ENCODE measurements at regions not wholly inside any gene's neighbourhood (a gene's known extent, or its start where the extent isn't known, plus 50 kb on each side); places are given as distances from the start of the nearest gene placed in this dataset.

DNA sequence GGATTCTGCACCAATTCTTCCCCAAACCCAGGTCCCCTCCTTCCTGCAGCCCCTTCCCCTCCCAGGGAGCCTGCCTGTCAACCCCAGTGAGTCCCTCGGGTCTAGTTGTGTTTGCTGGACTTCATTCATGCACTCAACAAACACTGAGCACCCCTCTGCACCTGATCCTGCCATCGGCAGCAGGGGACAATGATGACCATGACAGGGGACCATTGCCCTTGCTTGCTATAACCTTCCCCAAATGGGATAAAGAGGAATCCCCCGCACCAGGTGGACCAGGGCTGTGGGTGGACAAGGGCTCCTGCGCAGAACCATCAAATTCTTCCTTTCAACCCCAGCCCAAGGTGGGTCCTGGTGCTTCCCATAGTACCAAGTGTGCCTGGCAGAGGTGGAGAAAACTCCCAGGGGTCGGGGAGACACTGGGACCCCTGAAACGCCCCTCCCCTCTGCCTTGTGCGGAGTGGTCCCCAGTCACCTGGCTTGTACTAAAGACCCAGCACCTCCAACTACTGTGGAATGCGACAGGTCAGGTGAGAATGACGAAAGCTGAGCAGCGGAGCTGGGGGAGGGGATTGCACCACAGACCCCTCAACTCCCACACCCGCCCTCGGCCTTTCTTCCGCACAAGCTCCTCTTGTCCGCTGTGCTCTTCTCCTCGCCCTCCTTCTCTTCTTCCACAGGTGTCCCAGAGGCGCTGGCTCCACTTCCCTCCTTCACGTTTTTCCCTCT is 119.9 kb upstream of the ZNF217 start:
- no peak for DNase-seq (ENCODE audit: low read depth in 1 of 2, low spot score in 1 of 2)

DNA sequence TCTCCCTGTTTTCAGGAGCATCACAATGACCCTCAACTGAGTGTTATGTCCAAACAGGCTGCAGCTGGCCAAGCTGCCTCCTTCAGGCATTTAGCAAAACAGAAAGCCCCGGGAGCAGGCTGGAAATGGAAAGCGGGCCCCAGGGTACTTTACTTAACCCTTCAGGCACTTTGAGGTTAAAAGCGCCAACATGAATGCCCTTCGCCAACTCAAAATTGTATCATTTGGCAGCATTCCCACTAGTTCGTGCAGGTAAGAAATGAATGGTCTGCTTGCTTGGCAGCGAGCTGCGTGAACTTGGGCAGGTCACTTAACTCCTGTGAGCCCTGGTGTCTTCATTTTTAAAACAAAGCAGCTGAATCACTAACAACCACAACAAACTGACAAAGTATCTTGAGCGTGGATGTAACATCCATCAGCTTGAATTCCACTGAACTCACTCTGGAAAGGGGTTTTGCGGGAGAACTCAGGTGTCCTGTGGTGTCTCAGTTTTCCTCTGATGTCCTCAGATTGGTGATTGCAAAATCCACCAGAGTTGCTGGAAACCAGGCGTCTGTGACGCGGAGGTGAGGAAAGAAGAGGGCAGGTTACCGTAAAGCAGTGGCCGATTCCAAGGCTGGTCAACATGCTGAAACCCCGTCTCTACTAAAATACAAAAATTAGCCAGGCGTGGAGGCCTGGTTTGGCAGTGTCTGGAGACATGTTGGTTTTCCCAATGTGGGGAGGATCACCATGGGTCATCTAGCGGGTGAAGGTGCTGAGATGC is 118.8 kb upstream of the ZNF217 start:
- TF ChIP-seq, protein P1, sequence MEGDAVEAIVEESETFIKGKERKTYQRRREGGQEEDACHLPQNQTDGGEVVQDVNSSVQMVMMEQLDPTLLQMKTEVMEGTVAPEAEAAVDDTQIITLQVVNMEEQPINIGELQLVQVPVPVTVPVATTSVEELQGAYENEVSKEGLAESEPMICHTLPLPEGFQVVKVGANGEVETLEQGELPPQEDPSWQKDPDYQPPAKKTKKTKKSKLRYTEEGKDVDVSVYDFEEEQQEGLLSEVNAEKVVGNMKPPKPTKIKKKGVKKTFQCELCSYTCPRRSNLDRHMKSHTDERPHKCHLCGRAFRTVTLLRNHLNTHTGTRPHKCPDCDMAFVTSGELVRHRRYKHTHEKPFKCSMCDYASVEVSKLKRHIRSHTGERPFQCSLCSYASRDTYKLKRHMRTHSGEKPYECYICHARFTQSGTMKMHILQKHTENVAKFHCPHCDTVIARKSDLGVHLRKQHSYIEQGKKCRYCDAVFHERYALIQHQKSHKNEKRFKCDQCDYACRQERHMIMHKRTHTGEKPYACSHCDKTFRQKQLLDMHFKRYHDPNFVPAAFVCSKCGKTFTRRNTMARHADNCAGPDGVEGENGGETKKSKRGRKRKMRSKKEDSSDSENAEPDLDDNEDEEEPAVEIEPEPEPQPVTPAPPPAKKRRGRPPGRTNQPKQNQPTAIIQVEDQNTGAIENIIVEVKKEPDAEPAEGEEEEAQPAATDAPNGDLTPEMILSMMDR (IDR thresholded peaks at IDR 0.05; ENCODE audit: low read depth, low read length) = no peak
- no peak for DNase-seq (ENCODE audit: low read depth in 1 of 2, low spot score in 1 of 2)
- Histone ChIP-seq H3K9me3 (ENCODE audit: low read depth) (no peaks in the 10 kb centered on the region), H3K27ac (no peak overlapping the region), H3K4me3 (no peak overlapping the region), H3K4me1 (ENCODE audit: low read depth) (no peaks in the 10 kb centered on the region), H3K36me3 (no peaks in the 10 kb centered on the region), H3K27me3 (no peaks in the 10 kb centered on the region)

More for the DNA sequence above, 119.9 kb upstream of the ZNF217 start:
- no peaks in the 10 kb centered on the region for H3K4me1 ChIP-seq (ENCODE audit: low read depth)
- no peaks in the 10 kb centered on the region for H3K9me3 ChIP-seq (ENCODE audit: low read depth)
- H3K4me3 ChIP-seq = no peak overlapping the region
- no peaks in the 10 kb centered on the region for H3K27me3 ChIP-seq
- H3K27ac ChIP-seq = no peak overlapping the region
- no peaks in the 10 kb centered on the region for H3K36me3 ChIP-seq
- TF ChIP-seq, protein P1 (IDR thresholded peaks at IDR 0.05; ENCODE audit: low read depth, low read length) = no peak

DNA sequence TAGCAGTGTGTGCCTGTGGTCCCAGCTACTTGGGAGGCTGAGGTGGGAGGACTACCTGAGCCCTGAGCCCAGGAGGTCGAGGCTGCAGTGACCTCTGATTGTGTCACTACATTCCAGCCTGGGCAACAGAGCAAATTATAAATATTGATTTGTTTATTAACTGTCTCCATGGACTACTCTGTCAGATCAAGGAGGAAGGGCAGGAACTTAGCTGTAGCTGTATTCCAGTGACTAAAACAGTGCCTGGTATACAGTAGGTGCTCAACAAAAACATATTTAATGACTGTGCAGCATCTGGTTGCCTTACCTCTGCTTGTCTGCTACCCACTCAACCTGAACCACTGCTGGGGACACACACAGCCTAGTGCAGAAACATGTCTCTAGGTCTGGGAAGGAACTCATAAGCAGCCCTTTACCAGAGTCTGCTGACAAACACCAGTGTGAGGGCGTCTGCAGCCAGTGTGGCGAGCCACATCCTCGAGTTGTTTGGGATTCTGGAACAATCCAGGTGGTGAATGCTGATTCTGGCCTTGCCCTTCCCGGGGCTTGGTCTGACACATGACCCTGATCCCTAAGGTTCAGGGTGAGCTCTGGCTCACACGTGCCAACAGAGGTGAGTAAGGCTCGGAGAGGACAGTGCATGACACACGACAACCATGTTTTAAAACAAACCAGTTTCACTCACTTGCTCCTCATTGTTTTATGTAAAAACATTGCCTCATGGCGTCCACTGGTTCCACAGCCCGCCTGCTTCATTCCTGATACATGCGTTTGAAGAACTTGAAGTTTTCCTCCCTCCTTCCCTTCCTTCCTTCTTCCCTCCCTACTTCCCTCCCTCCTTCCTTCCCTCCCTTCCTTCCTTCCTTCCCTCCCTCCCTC is 117.9 kb upstream of the ZNF217 start:
- Histone ChIP-seq H3K4me1 (ENCODE audit: low read depth) (peaks cover 5% of the 10 kb centered on the region), H3K27ac (no peak overlapping the region), H3K36me3 (no peaks in the 10 kb centered on the region), H3K27me3 (no peaks in the 10 kb centered on the region), H3K4me3 (no peak overlapping the region), H3K9me3 (ENCODE audit: low read depth) (no peaks in the 10 kb centered on the region)
- TF ChIP-seq, protein P1 (IDR thresholded peaks at IDR 0.05; ENCODE audit: low read depth, low read length) = no peak
- no peak for DNase-seq (ENCODE audit: low read depth in 1 of 2, low spot score in 1 of 2)

DNA sequence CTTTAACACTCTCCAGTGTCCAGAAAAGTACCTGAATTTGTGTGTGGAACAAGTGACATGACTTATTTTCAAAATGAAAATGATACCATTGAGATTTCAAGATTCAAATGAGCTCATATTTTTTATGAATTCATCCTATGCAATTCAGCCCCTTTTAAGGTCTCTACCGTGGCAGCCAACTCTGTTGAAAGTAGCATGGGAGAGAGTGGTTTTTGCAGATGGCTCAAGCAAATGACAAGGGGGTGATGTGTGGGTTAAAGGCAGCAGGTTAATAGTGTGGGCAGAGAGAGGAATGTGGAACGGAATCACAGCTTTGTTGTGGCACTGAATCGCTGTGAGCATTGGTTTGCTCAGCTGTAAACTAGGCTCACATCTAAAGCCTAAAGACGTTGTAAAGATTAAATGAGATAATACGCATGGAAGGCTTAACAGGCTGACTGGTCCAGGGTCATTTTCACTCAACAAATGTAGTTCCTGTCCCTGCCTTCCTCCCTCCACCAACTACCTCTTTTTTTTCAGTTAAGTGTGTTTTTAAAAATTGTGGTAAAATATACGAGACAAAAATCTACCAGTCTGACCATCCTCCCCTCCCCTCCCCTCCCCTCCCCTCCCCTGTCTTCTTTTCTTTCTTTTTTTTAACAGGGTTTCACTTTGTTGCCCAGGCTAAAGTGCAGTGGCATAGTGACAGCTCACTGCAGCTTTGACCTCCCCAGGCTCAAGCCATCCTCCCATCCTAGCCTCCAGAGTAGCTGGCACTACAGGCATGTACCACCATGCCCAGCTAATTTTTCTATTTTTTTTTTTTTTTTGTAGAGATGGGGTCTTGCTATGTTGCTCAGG is 114.7 kb upstream of the ZNF217 start:
- Histone ChIP-seq H3K4me3 (no peak overlapping the region), H3K4me1 (ENCODE audit: low read depth) (peaks cover 11% of the 10 kb centered on the region), H3K36me3 (no peaks in the 10 kb centered on the region), H3K27ac (no peak overlapping the region), H3K9me3 (ENCODE audit: low read depth) (no peaks in the 10 kb centered on the region), H3K27me3 (no peaks in the 10 kb centered on the region)
- DNase-seq (ENCODE audit: low read depth in 1 of 2, low spot score in 1 of 2) = no peak
- TF ChIP-seq, protein P1 (IDR thresholded peaks at IDR 0.05; ENCODE audit: low read depth, low read length) = no peak
